ENCODE measurements at regions not wholly inside any gene's neighbourhood (a gene's known extent, or its start where the extent isn't known, plus 50 kb on each side); places are given as distances from the start of the nearest gene placed in this dataset.
"Not testable (repeated sequence)": the region's sequence is repeated elsewhere in the genome, so short reads cannot be mapped to it uniquely, and the experiment has no call there.

- in situ Hi-C loops (cut with HindIII; ENCODE audit: low sequenced_read_pairs), result no loop called here
Observed at GRCh38 chr13:73820285-73820684, 313.9 kb downstream of the KLF12 start.

- in situ Hi-C loops (cut with HindIII; ENCODE audit: low sequenced_read_pairs), result no loop called here
Observed at GRCh38 chr13:73819711-73820110, 314.5 kb downstream of the KLF12 start.

GRCh38 chr13:73816702-73817101 lies 317.5 kb downstream of the KLF12 start:
- in situ Hi-C loops (cut with HindIII; ENCODE audit: low sequenced_read_pairs), result no loop called here

DNA sequence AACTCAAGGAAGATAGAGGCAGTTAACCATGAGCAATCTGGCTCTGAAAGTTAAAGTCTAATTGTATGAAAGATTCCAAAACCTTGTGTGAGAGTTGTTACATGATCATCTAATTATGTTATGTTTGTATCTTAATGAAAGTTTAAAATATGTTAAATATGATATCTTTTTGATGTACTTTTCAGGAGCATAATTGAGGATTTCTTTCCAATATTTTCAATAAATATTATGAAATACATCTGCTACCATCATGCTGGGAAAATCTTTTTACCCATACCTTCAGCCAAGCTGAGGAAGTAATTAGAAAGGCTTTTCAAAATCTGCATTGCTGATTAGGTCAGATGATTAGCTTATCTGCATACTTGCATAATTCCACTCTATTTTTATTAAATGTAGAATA lies 318.4 kb downstream of the KLF12 start:
- in situ Hi-C loops (cut with HindIII; ENCODE audit: low sequenced_read_pairs), result no loop called here

DNA sequence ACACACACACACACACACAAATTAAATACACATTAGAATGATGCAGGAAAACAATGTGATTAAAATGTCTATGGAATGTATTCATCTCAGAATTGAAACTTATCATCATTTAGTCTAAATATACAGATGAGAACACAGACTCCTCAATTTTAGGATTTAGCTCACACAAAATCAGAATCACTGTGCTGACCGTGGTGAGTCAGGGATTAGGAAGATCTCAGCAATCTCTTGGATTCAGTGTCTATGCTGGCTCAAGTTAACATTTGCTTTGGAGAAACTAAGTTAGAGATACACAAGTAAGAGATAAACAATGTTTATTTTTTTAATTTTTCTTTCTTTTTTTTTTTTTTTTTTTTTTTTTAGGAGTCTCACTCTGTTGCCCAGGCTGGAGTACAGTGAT lies 323.6 kb downstream of the KLF12 start:
- in situ Hi-C loops (cut with HindIII; ENCODE audit: low sequenced_read_pairs), result no loop called here

- in situ Hi-C loops (cut with HindIII; ENCODE audit: low sequenced_read_pairs), result no loop called here
Observed at GRCh38 chr13:73809561-73809960, 324.6 kb downstream of the KLF12 start.

GRCh38 chr13:73808318-73808717 lies 325.9 kb downstream of the KLF12 start:
- in situ Hi-C loops (cut with HindIII; ENCODE audit: low sequenced_read_pairs), result no loop called here

DNA sequence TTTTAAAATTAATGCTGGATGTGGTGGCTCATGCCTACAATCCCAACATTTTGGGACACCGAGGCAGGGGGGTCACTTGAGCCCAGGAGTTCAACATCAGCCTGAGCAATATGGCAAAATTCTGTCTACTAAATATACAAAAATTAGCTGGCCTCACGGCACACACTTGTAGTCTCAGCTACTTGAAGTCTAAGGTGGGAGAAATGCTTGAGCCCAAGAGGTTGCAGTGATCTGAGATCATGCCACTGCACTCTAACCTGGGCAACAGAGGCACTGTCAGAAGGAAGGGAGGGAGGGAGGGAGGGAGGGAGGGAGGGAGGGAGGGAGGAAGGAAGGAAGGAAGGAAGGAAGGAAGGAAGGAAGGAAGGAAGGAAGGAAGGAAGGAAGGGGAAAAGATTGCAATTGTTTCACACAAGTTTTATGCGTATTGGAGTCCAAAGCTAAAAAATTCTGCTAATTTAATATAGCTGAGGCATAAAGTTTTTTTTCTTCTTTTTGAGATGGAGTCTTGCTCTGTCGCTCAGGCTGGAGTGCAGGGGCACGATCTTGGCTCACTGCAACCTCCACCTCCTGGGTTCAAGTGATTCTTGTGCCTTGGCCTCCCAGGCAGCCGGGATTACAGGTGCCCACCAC lies 328.8 kb downstream of the KLF12 start:
- in situ Hi-C loops (cut with HindIII; ENCODE audit: low sequenced_read_pairs), result not testable (repeated sequence)

- in situ Hi-C loops (cut with HindIII; ENCODE audit: low sequenced_read_pairs), result no loop called here
Observed at GRCh38 chr13:73803997-73804396, 330.2 kb downstream of the KLF12 start.

DNA sequence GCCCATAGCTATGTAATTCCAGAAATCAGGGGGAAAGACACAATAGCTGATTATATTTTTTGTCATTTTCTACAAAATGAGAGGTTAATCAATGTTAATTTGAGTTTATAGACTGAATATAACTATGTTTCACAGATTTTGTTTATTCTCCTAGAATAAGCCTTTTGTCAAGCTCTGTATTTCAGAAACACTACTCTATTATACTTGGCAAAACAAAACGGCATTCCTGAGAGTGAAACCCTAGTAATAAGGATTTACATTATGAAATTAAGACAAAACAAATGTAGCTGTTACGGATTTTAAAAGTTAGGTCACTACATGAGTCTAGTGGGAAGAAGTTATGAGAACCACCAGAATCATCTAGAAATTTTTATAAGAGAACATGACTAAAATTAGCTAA lies 334.2 kb downstream of the KLF12 start:
- in situ Hi-C loops (cut with HindIII; ENCODE audit: low sequenced_read_pairs), result no loop called here

- in situ Hi-C loops (cut with HindIII; ENCODE audit: low sequenced_read_pairs), result no loop called here
Observed at GRCh38 chr13:73794755-73795154, 339.4 kb downstream of the KLF12 start.

- in situ Hi-C loops (cut with HindIII; ENCODE audit: low sequenced_read_pairs), result no loop called here
Observed at GRCh38 chr13:73793361-73793760, 340.8 kb downstream of the KLF12 start.

GRCh38 chr13:73792796-73793195 lies 341.4 kb downstream of the KLF12 start:
- in situ Hi-C loops (cut with HindIII; ENCODE audit: low sequenced_read_pairs), result no loop called here

DNA sequence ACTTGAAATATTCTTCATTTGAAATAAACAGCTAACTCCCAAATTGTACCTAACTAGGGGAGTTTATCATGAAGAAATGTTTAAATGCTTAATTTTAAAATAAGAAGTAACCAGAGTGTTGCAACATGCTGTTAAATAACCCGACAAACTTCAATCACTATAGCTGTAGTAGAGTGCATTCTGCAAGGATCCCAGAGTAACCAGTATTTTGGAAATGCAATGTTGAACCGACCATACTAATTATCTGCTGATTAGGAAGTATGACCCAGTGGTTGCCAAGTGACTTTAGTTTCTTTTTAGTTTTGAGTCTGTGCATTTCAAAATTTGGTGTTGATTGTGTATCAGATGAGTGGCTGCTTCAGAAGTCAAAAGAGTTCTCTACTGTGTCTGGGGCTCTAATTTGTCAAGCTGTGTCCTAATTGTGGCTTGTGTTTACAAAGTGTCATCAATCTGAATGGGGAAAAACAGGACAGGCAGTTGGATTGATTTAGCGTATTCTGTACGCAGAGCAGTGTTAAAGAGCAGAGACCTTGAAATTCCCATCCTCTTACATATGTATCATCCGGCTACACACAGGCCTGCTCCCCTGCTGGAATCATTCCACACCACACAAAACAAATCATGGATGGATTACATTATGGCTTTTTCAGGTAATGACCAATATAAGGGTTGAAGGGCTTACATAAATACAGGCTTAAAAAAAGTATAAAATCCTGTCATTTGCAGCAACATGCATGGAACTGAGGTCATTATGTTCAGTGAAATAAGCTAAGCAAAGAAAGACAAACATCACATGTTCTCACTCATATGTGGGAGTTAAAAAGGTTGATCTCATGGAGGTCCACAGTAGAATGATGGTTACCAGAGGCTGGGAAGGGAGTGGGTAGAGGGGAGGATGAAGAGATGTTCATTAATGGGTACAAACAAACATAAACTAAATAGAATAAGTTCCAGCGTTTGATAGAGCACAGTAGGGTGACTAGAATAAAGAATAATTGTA lies 351.5 kb downstream of the KLF12 start:
- in situ Hi-C loops (cut with HindIII; ENCODE audit: low sequenced_read_pairs), result no loop called here

- in situ Hi-C loops (cut with HindIII; ENCODE audit: low sequenced_read_pairs), result no loop called here
Observed at GRCh38 chr13:73781384-73781783, 352.8 kb downstream of the KLF12 start.

DNA sequence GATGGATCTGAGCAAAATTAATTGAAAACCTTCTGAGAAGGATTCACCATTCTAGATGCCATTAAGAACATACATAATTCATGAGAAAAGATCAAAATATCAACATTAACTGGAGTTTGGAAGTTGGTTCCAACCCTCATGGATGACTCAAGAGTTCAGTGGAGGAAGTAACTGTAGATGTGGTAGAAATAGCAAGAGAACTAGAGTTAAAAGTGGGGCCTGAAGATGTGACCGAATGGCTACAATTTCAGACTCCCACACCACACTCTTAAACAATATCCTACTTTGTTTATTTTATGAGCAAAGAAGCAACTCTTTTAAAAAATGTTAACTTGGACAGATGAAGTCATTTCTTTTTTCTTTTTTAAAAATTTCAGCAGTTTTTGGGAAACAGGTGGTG lies 354.3 kb downstream of the KLF12 start:
- in situ Hi-C loops (cut with HindIII; ENCODE audit: low sequenced_read_pairs), result no loop called here

DNA sequence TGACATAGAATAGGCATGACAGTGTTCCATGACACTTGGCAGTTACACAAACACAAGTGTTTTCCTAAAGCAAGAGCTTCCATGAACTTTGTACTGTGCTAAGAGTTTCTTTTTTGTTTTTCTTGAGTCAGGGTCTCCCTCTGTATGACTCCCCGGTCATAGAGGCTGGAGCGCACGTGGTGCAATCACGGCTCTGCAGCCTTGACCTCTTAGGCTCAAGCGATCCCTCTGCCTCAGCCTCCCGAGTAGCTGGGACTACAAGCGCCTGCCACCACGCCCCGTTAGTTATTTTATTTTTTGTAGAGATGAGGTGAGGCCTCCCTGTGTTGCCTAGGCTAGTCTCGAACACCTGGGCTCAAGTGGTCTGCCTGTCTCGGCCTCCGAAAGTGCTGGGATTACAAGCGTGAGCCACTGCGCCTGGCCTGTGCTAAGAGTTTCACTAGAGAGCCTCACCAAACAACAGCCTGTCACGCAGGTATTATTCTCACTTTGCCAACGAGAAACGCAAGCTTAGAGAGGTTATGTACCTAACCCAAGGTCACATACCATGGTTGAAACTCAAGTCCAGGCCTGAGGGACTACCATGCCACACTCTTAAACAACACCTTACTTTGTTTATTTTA lies 355.9 kb downstream of the KLF12 start:
- in situ Hi-C loops (cut with HindIII; ENCODE audit: low sequenced_read_pairs), result no loop called here

DNA sequence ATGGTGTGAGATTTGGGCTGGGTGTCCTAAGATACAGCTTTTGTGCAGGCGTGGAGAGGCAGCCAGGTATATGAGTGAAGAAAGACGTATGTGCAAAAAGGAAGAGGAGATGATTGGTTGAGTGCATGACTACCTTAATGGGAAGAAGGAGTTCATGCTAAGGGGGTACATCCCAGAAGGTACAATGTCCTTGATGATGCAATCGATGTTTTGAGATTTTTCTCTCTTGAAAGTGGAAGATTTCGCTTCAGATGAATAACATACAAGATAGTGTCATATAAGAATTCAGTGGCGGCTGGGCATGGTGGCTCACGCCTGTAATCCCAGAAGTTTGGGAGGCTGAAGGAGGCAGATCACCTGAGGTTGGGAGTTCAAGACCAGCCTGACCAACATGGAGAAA lies 357.1 kb downstream of the KLF12 start:
- in situ Hi-C loops (cut with HindIII; ENCODE audit: low sequenced_read_pairs), result no loop called here

DNA sequence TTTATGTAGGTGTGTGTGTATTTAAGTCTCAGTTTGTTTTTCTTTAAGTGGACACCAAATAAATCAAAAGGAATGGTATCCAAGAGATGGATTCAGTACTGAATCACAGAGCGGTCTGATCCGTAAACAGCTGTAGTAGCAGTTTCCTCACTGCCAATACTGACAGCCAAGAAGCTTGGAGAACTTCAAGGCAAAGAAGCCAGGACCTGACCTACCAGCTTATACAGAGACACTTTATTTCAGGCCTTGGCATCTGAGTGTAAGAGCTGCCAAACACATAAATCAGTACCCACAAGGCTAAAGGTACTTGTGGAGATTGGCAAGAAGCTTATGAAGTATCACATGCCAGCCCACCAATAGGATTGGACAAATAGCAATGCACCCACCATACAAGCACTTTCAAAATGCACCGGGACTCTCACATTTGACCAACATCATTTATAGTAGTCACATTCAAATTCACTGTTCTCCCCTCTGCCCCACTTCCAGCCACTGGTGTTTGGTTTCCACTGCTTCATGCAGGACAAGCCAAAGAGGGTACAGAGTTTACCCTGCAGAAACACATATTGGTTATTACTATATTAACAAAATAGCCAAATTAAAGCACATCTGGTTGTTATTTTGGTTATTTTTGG lies 357.9 kb downstream of the KLF12 start:
- in situ Hi-C loops (cut with HindIII; ENCODE audit: low sequenced_read_pairs), result no loop called here

- in situ Hi-C loops (cut with HindIII; ENCODE audit: low sequenced_read_pairs), result no loop called here
Observed at GRCh38 chr13:73773168-73773549, 361.0 kb downstream of the KLF12 start.

GRCh38 chr13:73772449-73773167 lies 361.6 kb downstream of the KLF12 start:
- in situ Hi-C loops (cut with HindIII; ENCODE audit: low sequenced_read_pairs), result no loop called here
